ENCODE measurements at regions not wholly inside any gene's neighbourhood (a gene's known extent, or its start where the extent isn't known, plus 50 kb on each side); places are given as distances from the start of the nearest gene placed in this dataset.

- TF ChIP-seq ZFX (IDR thresholded peaks at IDR 0.05), result no peak
- TF ChIP-seq, protein P1, sequence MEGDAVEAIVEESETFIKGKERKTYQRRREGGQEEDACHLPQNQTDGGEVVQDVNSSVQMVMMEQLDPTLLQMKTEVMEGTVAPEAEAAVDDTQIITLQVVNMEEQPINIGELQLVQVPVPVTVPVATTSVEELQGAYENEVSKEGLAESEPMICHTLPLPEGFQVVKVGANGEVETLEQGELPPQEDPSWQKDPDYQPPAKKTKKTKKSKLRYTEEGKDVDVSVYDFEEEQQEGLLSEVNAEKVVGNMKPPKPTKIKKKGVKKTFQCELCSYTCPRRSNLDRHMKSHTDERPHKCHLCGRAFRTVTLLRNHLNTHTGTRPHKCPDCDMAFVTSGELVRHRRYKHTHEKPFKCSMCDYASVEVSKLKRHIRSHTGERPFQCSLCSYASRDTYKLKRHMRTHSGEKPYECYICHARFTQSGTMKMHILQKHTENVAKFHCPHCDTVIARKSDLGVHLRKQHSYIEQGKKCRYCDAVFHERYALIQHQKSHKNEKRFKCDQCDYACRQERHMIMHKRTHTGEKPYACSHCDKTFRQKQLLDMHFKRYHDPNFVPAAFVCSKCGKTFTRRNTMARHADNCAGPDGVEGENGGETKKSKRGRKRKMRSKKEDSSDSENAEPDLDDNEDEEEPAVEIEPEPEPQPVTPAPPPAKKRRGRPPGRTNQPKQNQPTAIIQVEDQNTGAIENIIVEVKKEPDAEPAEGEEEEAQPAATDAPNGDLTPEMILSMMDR (conservative IDR thresholded peaks at IDR 0.05), result no peak
- no peak overlapping the region for H3K27ac ChIP-seq
Observed at GRCh38 chr13:97074618-97075017, 80.3 kb upstream of the OXGR1 start.

- no peak overlapping the region for H3K27ac ChIP-seq
- TF ChIP-seq, protein P1 (conservative IDR thresholded peaks at IDR 0.05), result no peak
- TF ChIP-seq ZFX (IDR thresholded peaks at IDR 0.05), result no peak
Observed at GRCh38 chr13:97076898-97077297, 82.6 kb upstream of the OXGR1 start.

- TF ChIP-seq, protein P1 (conservative IDR thresholded peaks at IDR 0.05), result no peak
- TF ChIP-seq ZFX (IDR thresholded peaks at IDR 0.05), result no peak
- no peak overlapping the region for H3K27ac ChIP-seq
Observed at GRCh38 chr13:97077341-97077740, 83.1 kb upstream of the OXGR1 start.

GRCh38 chr13:97079726-97080125, 85.5 kb upstream of the OXGR1 start:
- no peak for TF ChIP-seq ZFX (IDR thresholded peaks at IDR 0.05)
- TF ChIP-seq, protein P1 (conservative IDR thresholded peaks at IDR 0.05), result no peak

GRCh38 chr13:97082461-97083207, 88.4 kb upstream of the OXGR1 start:
- no peak for TF ChIP-seq ZFX (IDR thresholded peaks at IDR 0.05)
- TF ChIP-seq, protein P1 (conservative IDR thresholded peaks at IDR 0.05), result no peak
- H3K27ac ChIP-seq, result no peak overlapping the region

More at GRCh38 chr13:97079726-97080125, 85.5 kb upstream of the OXGR1 start:
- no peak overlapping the region for H3K27ac ChIP-seq

DNA sequence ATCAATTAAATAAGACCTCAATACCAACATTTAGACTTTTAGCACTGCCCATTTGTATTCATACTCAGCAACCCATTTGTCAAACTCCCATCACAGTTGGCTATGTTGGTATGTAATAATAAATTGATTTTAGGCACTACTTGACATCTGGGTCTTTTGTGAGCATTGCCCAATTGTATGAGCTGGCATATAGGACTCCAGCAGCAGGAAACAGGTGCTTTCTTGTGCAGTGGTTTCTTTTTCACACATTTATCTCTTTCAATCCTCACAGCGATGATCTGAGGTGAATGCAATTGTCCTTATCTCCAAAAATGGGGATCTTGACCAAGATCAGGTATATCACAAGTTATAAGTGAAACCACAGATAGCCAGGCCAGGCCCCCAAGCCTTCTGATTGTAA, 96.9 kb upstream of the OXGR1 start:
- no peak for TF ChIP-seq ZFX (IDR thresholded peaks at IDR 0.05)
- TF ChIP-seq, protein P1 (conservative IDR thresholded peaks at IDR 0.05), result no peak
- H3K27ac ChIP-seq, result no peak overlapping the region

DNA sequence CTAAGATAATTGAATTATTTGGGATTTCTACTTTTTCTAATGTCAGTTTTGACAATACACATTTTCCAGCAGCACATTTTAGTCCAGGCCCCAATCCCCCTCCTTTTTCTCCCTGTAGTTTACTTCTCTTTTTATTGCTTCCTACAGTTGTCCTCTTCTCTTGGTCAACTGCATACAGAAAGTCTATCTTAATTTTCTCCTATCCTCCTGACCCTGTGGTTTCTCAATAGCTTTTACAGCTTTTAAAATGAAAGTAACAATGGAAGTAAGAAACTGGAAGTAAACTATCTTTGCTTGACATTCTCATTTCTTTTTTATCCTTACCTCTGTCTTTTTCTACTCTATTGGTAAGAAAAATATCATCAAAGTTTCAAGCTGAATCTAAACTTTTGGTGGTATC, 106.5 kb upstream of the OXGR1 start:
- no peak for TF ChIP-seq ZFX (IDR thresholded peaks at IDR 0.05)
- TF ChIP-seq, protein P1 (conservative IDR thresholded peaks at IDR 0.05), result no peak
- H3K27ac ChIP-seq, result no peak overlapping the region

Data from C4-2B (cell line).